ENCODE measurements at regions not wholly inside any gene's neighbourhood (a gene's known extent, or its start where the extent isn't known, plus 50 kb on each side); places are given as distances from the start of the nearest gene placed in this dataset.

GRCh38 chrX:46305431-46305830, 239.8 kb downstream of the ZNF674 start:
- TF ChIP-seq CTCF (IDR thresholded peaks at IDR 0.05; ENCODE audit: borderline replicate concordance, extremely low read depth, low read length, poor library complexity, severe bottlenecking) (no peak), EZH2 (IDR thresholded peaks at IDR 0.05; ENCODE audit: borderline replicate concordance, low read depth, low read length, severe bottlenecking) (no peak)
